Right lobe of liver (tissue), 6 donors: ENCODE measurements at regions not wholly inside any gene's neighbourhood (a gene's known extent, or its start where the extent isn't known, plus 50 kb on each side); places are given as distances from the start of the nearest gene placed in this dataset.

Source experiments
- ATAC-seq, 4 donors: fragments of 200-7000 bp; cut with Tn5 transposase; one replicate each; pipeline ENCODE4 v1.9.1; 2020; ENCODE audit warnings: mild to moderate bottlenecking in 4 of 4, moderate library complexity in 4 of 4
- DNase-seq, 3 donors: peaks; one replicate each; pipeline ENCODE4 v3.0.0-alpha.2; 2020
- H3K27ac ChIP-seq, 3 donors: fragments of 200-600 bp; one replicate each; pipeline ENCODE4 v1.8.0; 2022
- H3K27me3 ChIP-seq, 2 donors: fragments of 200-600 bp; one replicate each; pipeline ENCODE4 v1.8.0; 2022
- H3K36me3 ChIP-seq, 4 donors: fragments of 200-600 bp; sonication (generic) in 1 of 4; one replicate each; pipeline versions ENCODE4 v1.5.1 to v1.8.0; 2017 to 2022; ENCODE audit warnings: control low read depth in 1 of 4
- H3K4me1 ChIP-seq, 4 donors: fragments of 200-600 bp; sonication (generic) in 1 of 4; one replicate each; pipeline versions ENCODE4 v1.5.1 to v1.8.0; 2017 to 2022; ENCODE audit warnings: control low read depth in 1 of 4
- H3K4me3 ChIP-seq, 3 donors: fragments of 200-600 bp; one replicate each; pipeline ENCODE4 v1.8.0; 2022
- H3K9me3 ChIP-seq, 4 donors: fragments of 200-600 bp; sonication (generic) in 1 of 4; one replicate each; pipeline versions ENCODE4 v1.5.1 to v1.8.0; 2017 to 2022; ENCODE audit warnings: control low read depth in 1 of 4
- CTCF ChIP-seq, 4 donors: fragments of 200-600 bp in 3 of 4; fragments of 450-650 bp in 1 of 4; IDR thresholded peaks; one replicate each; pipeline versions ENCODE4 v1.5.1 to v1.8.0; 2016 to 2022; ENCODE audit warnings: antibody characterized with exemption in 4 of 4, mild to moderate bottlenecking in 2 of 4
- POLR2A ChIP-seq: fragments of 450-650 bp; IDR thresholded peaks from one replicate; pipeline ENCODE4 v1.6.1; 2017; ENCODE audit warnings: antibody characterized with exemption, mild to moderate bottlenecking
- WGBS: methylation state at CpG from one replicate; pipeline ENCODE4 v1.1.6; 2018; ENCODE audit warnings: low coverage, low lambda C conversion rate; ENCODE audit not compliant: insufficient coverage; ENCODE audit errors: missing lambda C conversion rate; 5-methylcytosine and 5-hydroxymethylcytosine counted together
- intact Hi-C, 2 donors: fragments of 100-400 bp; cut with DNase I; formaldehyde crosslinking; loops; one replicate each; pipeline versions ENCODE4 v1.11.2 to v1.14.1; 2022
- donor health status: DM: no; HTN: yes; CAD: no.
- donor health status: DM: no; HTN: no; CAD: no.
- donor health status: DM: no; HTN: no; CAD: no.
- donor health status: DM: no; HTN: yes; CAD: no.
- donor health status: DM: no; HTN: yes; CAD: no.

- Histone ChIP-seq H3K27me3 (no peaks in the 10 kb centered on the region), H3K9me3 (no peaks in the 10 kb centered on the region), H3K4me3 (no peak overlapping the region), H3K4me1 (no peaks in the 10 kb centered on the region), H3K36me3 (no peaks in the 10 kb centered on the region), H3K27ac (no peak overlapping the region)
- WGBS = 100% methylated on average over 1 of the region's 4 CpGs
- DNase-seq = no peak
- intact Hi-C loops = no loop called here
- no peak for ATAC-seq
- TF ChIP-seq CTCF (IDR thresholded peaks at IDR 0.05) (no peak), POLR2A (no peak)
Measured at GRCh38 chr11:11169715-11170351, 183.2 kb downstream of the CSNK2A3 start.

GRCh38 chr11:11167806-11168205 lies 185.2 kb downstream of the CSNK2A3 start:
- H3K27ac ChIP-seq = no peak overlapping the region
- TF ChIP-seq CTCF (IDR thresholded peaks at IDR 0.05) = no peak
- no peak for TF ChIP-seq POLR2A
- 70% methylated on average over 1 of the region's 3 CpGs for WGBS
- H3K9me3 ChIP-seq = no peaks in the 10 kb centered on the region
- H3K27me3 ChIP-seq = no peaks in the 10 kb centered on the region
- H3K36me3 ChIP-seq = no peaks in the 10 kb centered on the region
- H3K4me3 ChIP-seq = no peak overlapping the region
- H3K4me1 ChIP-seq = no peaks in the 10 kb centered on the region
- intact Hi-C loops = no loop called here
- ATAC-seq = no peak
- no peak for DNase-seq

DNA sequence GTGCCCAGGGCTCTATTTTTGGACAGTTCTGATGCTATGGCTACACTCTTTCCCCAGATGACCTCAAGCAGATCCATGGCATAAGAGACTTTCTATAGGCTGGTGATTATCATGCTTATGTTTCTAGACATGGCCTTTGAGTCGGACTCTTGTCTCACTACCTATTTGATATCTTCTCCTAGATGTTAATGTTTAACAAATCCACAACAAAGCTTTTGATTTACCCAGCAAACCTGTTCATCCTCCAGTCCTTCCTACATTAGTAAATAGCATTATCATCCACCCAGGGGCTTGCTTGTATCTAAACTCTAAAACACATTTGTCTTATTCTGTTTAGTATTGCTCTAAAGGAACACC lies 188.7 kb downstream of the CSNK2A3 start:
- Histone ChIP-seq H3K9me3 (no peaks in the 10 kb centered on the region), H3K36me3 (no peaks in the 10 kb centered on the region), H3K4me3 (no peak overlapping the region), H3K27ac (no peak overlapping the region), H3K27me3 (no peaks in the 10 kb centered on the region), H3K4me1 (no peaks in the 10 kb centered on the region)
- no peak for ATAC-seq
- WGBS = 61% methylated on average over 1 of the region's 1 CpG
- no peak for DNase-seq
- intact Hi-C loops = no loop called here
- TF ChIP-seq CTCF (IDR thresholded peaks at IDR 0.05) (no peak), POLR2A (no peak)

GRCh38 chr11:11163669-11164333 lies 189.2 kb downstream of the CSNK2A3 start:
- H3K4me3 ChIP-seq = no peak overlapping the region
- DNase-seq = no peak
- H3K4me1 ChIP-seq = no peaks in the 10 kb centered on the region
- intact Hi-C loops = no loop called here
- no peaks in the 10 kb centered on the region for H3K36me3 ChIP-seq
- no peak overlapping the region for H3K27ac ChIP-seq
- TF ChIP-seq CTCF (IDR thresholded peaks at IDR 0.05) = no peak
- TF ChIP-seq POLR2A = no peak
- ATAC-seq = no peak
- no peaks in the 10 kb centered on the region for H3K27me3 ChIP-seq
- no peaks in the 10 kb centered on the region for H3K9me3 ChIP-seq
- 78% methylated on average over 4 of the region's 4 CpGs for WGBS
